Neuronal stem cell (in vitro differentiated cells): ENCODE measurements at regions not wholly inside any gene's neighbourhood (a gene's known extent, or its start where the extent isn't known, plus 50 kb on each side); places are given as distances from the start of the nearest gene placed in this dataset.
A peak's percentile ranks its signal among the peaks of the same experiment; 100 is the strongest.

Experiments used
- DNase-seq: peaks from one replicate; pipeline ENCODE4 v3.0.0-alpha.2; 2013; ENCODE audit warnings: low spot score
- H2AFZ ChIP-seq: one replicate; pipeline ENCODE4 v1.6.1; 2013; ENCODE audit warnings: mild to moderate bottlenecking, low read length, inconsistent platforms
- H2AK5ac ChIP-seq: 2 replicates; pipeline ENCODE4 v1.6.1; 2013; ENCODE audit warnings: low read depth, mild to moderate bottlenecking, inconsistent platforms, low read length, moderate library complexity, mixed read lengths
- H2BK120ac ChIP-seq: 2 replicates; pipeline ENCODE4 v1.6.1; 2013; ENCODE audit warnings: low read depth, mild to moderate bottlenecking, inconsistent platforms, low read length, moderate library complexity, mixed read lengths
- H2BK12ac ChIP-seq: one replicate; pipeline ENCODE4 v1.6.1; 2013; ENCODE audit warnings: low read length, inconsistent platforms
- H2BK15ac ChIP-seq: 2 replicates; pipeline ENCODE4 v1.6.1; 2013; ENCODE audit warnings: mild to moderate bottlenecking, low read length, inconsistent platforms, mixed read lengths
- H2BK5ac ChIP-seq: one replicate; pipeline ENCODE4 v1.6.1; 2013; ENCODE audit warnings: inconsistent platforms, mild to moderate bottlenecking, low read length, moderate library complexity
- H3K14ac ChIP-seq: one replicate; pipeline ENCODE4 v1.6.1; 2013; ENCODE audit warnings: low read length, inconsistent platforms
- H3K18ac ChIP-seq: 2 replicates; pipeline ENCODE4 v1.6.1; 2013; ENCODE audit warnings: low read length, inconsistent platforms
- H3K23ac ChIP-seq: 2 replicates; pipeline ENCODE4 v1.6.1; 2013; ENCODE audit warnings: low read depth, mild to moderate bottlenecking, mixed read lengths, low read length, inconsistent platforms; ENCODE audit not compliant: poor library complexity
- H3K27ac ChIP-seq: replicated peaks from 3 replicates; pipeline ENCODE4 v1.5.1; 2013; ENCODE audit warnings: low read length, inconsistent platforms
- H3K27me3 ChIP-seq, 3 experiments: 2 replicates each; pipeline ENCODE4 v1.6.1; 2013; ENCODE audit warnings: low read length in 3 of 3, mild to moderate bottlenecking in 2 of 3, inconsistent platforms in 1 of 3, low read depth in 1 of 3, mixed read lengths in 1 of 3, moderate library complexity in 1 of 3; ENCODE audit not compliant: control insufficient read depth in 3 of 3, insufficient read depth in 3 of 3
- H3K36me3 ChIP-seq, 2 donors: replicated peaks in 1 of 2; 2 replicates each; pipeline ENCODE4 v1.6.1; 2013; ENCODE audit warnings: low read length in 2 of 2; ENCODE audit not compliant: control insufficient read depth in 2 of 2, insufficient read depth in 2 of 2
- H3K4ac ChIP-seq: 2 replicates; pipeline ENCODE4 v1.6.1; 2013; ENCODE audit warnings: inconsistent platforms, mild to moderate bottlenecking, low read length, moderate library complexity
- H3K4me1 ChIP-seq, 2 donors: 1 replicate in 1 of 2; 2 replicates in 1 of 2; pipeline ENCODE4 v1.6.1; 2013; ENCODE audit warnings: low read length in 2 of 2, low read depth in 1 of 2; ENCODE audit not compliant: control insufficient read depth in 2 of 2, insufficient read depth in 1 of 2
- H3K4me2 ChIP-seq: one replicate; pipeline ENCODE4 v1.6.1; 2013; ENCODE audit warnings: mild to moderate bottlenecking, low read length, inconsistent platforms; ENCODE audit not compliant: insufficient read depth, poor library complexity, severe bottlenecking
- H3K4me3 ChIP-seq, 2 donors: 2 replicates each; pipeline ENCODE4 v1.5.1; 2013; ENCODE audit warnings: low read length in 2 of 2, mild to moderate bottlenecking in 2 of 2, inconsistent platforms in 1 of 2, moderate library complexity in 1 of 2
- H3K79me1 ChIP-seq: one replicate; pipeline ENCODE4 v1.6.1; 2013; ENCODE audit warnings: low read depth, mild to moderate bottlenecking, inconsistent platforms, low read length, moderate library complexity
- H3K9ac ChIP-seq: one replicate; pipeline ENCODE4 v1.6.1; 2013; ENCODE audit warnings: mild to moderate bottlenecking, low read depth, low read length, inconsistent platforms; ENCODE audit not compliant: poor library complexity
- H3K9me3 ChIP-seq, 2 donors: replicated peaks in 1 of 2; 2 replicates each; pipeline versions ENCODE3 to v1.6.1; 2013; ENCODE audit warnings: low read length in 2 of 2, mild to moderate bottlenecking in 2 of 2, inconsistent platforms in 1 of 2, low read depth in 1 of 2, mixed read lengths in 1 of 2, moderate library complexity in 1 of 2; ENCODE audit not compliant: control insufficient read depth in 2 of 2, insufficient read depth in 1 of 2
- H4K8ac ChIP-seq: one replicate; pipeline ENCODE4 v1.6.1; 2013; ENCODE audit warnings: low read depth, mild to moderate bottlenecking, inconsistent platforms, low read length, moderate library complexity
- H4K91ac ChIP-seq: one replicate; pipeline ENCODE4 v1.6.1; 2013; ENCODE audit warnings: low read length, low read depth, mild to moderate bottlenecking, inconsistent platforms; ENCODE audit not compliant: poor library complexity
- WGBS, 2 donors: extraction: QIAGEN DNeasy Blood & Tissue Kit; methylation state at CpG; one replicate each; pipeline ENCODE4 v1.1.7; 2013; ENCODE audit warnings: missing lambda C conversion rate in 2 of 2, mixed read lengths in 1 of 2; ENCODE audit not compliant: insufficient read length in 2 of 2, insufficient replicate concordance in 1 of 2; ENCODE audit errors: extremely low coverage in 2 of 2; 5-methylcytosine and 5-hydroxymethylcytosine counted together

DNA sequence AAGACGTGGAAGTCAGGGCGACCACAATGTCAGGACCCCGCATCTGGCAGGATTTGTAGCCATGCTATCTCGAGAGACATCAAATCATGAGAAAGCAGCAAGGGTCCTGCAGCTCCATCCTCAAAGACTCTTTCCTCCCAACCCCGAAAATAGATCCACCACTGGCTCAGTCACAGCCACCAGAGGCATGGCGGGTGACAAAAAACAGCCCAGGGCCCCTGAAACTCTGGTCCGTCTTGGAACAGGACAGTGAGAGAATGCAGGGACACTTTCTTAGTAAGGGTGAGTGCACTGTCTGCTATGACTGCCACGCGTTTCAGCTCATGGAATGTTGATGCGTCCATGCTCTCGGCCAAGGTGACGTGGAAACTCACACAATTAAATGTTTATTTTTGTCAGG lies 220.9 kb downstream of the IRX2 start:
- H3K4me1 ChIP-seq, result peaks cover 2 to 18% of the 10 kb centered on the region in 2 donors
- WGBS, 2 donors, result no CpG with 5 or more reads among the region's 12 CpGs
- no peak for DNase-seq

DNA sequence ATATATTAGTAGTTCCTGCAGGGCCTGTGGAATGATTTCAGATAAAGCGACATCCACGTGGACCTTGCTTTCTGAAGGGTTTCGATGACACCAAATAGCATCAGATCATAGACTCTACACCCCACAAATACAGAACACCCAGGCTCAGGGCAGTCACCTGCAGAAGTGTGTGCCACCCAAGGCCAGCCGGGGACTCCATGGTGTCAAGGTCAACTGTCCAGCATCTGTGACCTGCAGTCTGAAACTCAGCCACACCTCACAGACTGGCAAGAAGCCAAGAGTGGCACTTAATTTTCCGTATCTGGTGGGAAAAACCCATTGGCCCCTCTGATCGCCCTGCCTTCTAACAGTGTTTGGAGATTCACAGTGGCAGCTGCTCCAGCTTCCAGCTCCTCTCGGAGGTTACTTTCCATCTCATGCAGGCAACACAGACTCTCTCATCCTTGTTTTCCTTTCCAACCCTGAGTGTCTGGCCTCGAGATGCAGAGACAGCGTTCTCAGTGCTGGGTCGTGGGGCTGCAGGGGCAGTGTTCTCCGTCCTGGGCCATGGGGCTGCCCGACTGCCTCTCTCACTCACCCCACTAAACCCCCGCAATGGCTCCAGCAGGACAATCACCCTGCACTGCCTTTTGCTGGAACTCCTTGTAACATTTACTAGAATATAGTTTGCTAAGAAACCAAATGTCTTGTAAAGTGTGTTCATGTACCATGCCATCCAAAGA lies 221.9 kb downstream of the IRX2 start:
- no peak overlapping the region for H3K27ac ChIP-seq
- peaks cover 0 to 2% of the 10 kb centered on the region in 2 donors for H3K36me3 ChIP-seq
- no peak overlapping the region for H2BK15ac ChIP-seq
- H3K23ac ChIP-seq, result no peak overlapping the region
- no peak overlapping the region for H2BK120ac ChIP-seq
- H3K27me3 ChIP-seq, result no peaks in the 10 kb centered on the region
- DNase-seq, result no peak
- no peak overlapping the region for H3K9ac ChIP-seq
- no peak overlapping the region for H2AK5ac ChIP-seq
- no peak overlapping the region for H2BK12ac ChIP-seq
- peaks cover 2 to 11% of the 10 kb centered on the region in 2 donors for H3K4me1 ChIP-seq
- no peak overlapping the region for H2AFZ ChIP-seq
- no peak overlapping the region for H2BK5ac ChIP-seq
- H4K8ac ChIP-seq, result no peak overlapping the region
- no peak overlapping the region for H3K4me3 ChIP-seq
- H3K4ac ChIP-seq, result no peak overlapping the region
- no CpG with 5 or more reads among the region's 13 CpGs for WGBS, 2 donors
- peak overlapping the region; percentile 20 for H3K18ac ChIP-seq
- H3K14ac ChIP-seq, result no peak overlapping the region
- no peak overlapping the region for H3K4me2 ChIP-seq
- H3K79me1 ChIP-seq, result peaks cover 2% of the 10 kb centered on the region
- H3K9me3 ChIP-seq, result peaks cover 4 to 24% of the 10 kb centered on the region in 2 donors
- H4K91ac ChIP-seq, result no peak overlapping the region

More for the DNA sequence above, 220.9 kb downstream of the IRX2 start:
- no peak overlapping the region for H4K8ac ChIP-seq
- no peak overlapping the region for H2AFZ ChIP-seq
- no peak overlapping the region for H3K4me3 ChIP-seq
- H4K91ac ChIP-seq, result no peak overlapping the region
- H3K4me2 ChIP-seq, result no peak overlapping the region
- H3K36me3 ChIP-seq, result peaks cover 0 to 2% of the 10 kb centered on the region in 2 donors
- H3K4ac ChIP-seq, result no peak overlapping the region
- no peak overlapping the region for H2BK5ac ChIP-seq
- H3K9me3 ChIP-seq, result peaks cover 6 to 24% of the 10 kb centered on the region in 2 donors
- H2BK120ac ChIP-seq, result no peak overlapping the region
- H3K27ac ChIP-seq, result no peak overlapping the region
- H3K9ac ChIP-seq, result no peak overlapping the region
- H3K27me3 ChIP-seq, result no peaks in the 10 kb centered on the region
- no peak overlapping the region for H3K23ac ChIP-seq
- H2BK15ac ChIP-seq, result no peak overlapping the region
- H2AK5ac ChIP-seq, result no peak overlapping the region
- H3K79me1 ChIP-seq, result peaks cover 2% of the 10 kb centered on the region
- H2BK12ac ChIP-seq, result no peak overlapping the region
- H3K14ac ChIP-seq, result no peak overlapping the region
- H3K18ac ChIP-seq, result no peak overlapping the region

DNA sequence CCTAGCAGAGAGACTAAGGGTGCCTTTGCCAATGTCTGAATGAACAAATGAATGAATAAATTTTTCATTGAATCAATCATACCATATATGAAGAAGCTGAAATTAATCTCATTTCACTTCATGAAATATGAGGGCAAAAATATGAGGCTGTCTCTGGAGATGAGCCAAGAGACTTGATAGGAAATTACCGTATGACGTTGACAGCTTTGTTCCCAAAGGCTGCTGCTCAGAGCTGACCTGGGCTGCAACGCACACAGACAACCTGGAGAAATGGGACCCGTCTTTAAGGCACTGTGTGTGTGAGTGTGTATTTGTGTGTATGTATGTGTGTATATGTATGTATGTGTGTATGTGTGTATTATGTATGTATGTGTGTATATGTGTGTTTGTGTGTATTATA lies 226.1 kb downstream of the IRX2 start:
- Histone ChIP-seq H3K9me3 (peaks cover 0 to 24% of the 10 kb centered on the region in 2 donors), H2BK15ac (no peak overlapping the region), H2BK120ac (no peak overlapping the region), H3K79me1 (no peaks in the 10 kb centered on the region), H2AFZ (no peak overlapping the region), H3K14ac (no peak overlapping the region), H3K9ac (no peak overlapping the region), H3K4ac (no peak overlapping the region), H4K91ac (no peak overlapping the region), H4K8ac (no peak overlapping the region), H3K4me1 (peaks cover 0 to 2% of the 10 kb centered on the region in 2 donors), H3K18ac (no peak overlapping the region), H2BK12ac (no peak overlapping the region), H2BK5ac (no peak overlapping the region), H3K27ac (no peak overlapping the region), H3K36me3 (no peaks in the 10 kb centered on the region), H3K23ac (no peak overlapping the region), H3K27me3 (no peaks in the 10 kb centered on the region), H2AK5ac (no peak overlapping the region), H3K4me3 (no peak overlapping the region), H3K4me2 (no peak overlapping the region)
- whole genome bisulfite sequencing, 2 donors, result no CpG with 5 or more reads among the region's 4 CpGs
- no peak for DNase-seq

DNA sequence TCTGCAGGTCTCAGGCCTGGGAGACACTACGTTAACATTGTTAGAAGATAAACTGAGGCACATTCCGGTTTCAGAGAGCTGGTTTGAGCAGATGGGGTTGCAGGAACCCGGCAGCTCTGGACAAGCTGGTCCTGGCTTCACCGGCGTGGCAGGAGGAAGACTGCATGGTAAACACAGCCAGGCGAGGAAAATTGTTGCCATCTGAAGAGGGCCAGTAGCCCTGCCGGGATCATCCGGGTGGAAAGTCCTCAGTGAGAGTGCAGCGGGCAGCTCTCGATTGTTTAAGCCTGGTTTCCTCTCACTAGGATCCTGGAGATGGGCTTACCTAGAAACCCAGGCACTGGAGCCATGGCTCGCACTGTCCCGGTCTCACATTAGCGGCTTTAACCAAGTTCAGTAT lies 226.9 kb downstream of the IRX2 start:
- no peak overlapping the region for H4K8ac ChIP-seq
- H3K9ac ChIP-seq, result no peak overlapping the region
- no peaks in the 10 kb centered on the region for H3K27me3 ChIP-seq
- H2BK12ac ChIP-seq, result no peak overlapping the region
- no CpG with 5 or more reads among the region's 13 CpGs for WGBS, 2 donors
- peak overlapping the region; percentile 33 for H3K14ac ChIP-seq
- H3K4ac ChIP-seq, result no peak overlapping the region
- H2AFZ ChIP-seq, result no peak overlapping the region
- no peak overlapping the region for H3K4me2 ChIP-seq
- H2BK15ac ChIP-seq, result peak overlapping the region; percentile 88
- peak overlapping the region; percentile 67 for H2AK5ac ChIP-seq
- no peak for DNase-seq
- H4K91ac ChIP-seq, result no peak overlapping the region
- H3K27ac ChIP-seq, result no peak overlapping the region
- H2BK5ac ChIP-seq, result no peak overlapping the region
- H2BK120ac ChIP-seq, result no peak overlapping the region
- H3K4me1 ChIP-seq, result peaks cover 0 to 2% of the 10 kb centered on the region in 2 donors
- no peak overlapping the region for H3K18ac ChIP-seq
- no peak overlapping the region for H3K4me3 ChIP-seq
- peaks cover 0 to 20% of the 10 kb centered on the region in 2 donors for H3K9me3 ChIP-seq
- H3K36me3 ChIP-seq, result no peaks in the 10 kb centered on the region
- H3K79me1 ChIP-seq, result no peaks in the 10 kb centered on the region
- no peak overlapping the region for H3K23ac ChIP-seq
